ENCODE measurements at regions not wholly inside any gene's neighbourhood (a gene's known extent, or its start where the extent isn't known, plus 50 kb on each side); places are given as distances from the start of the nearest gene placed in this dataset.

GRCh38 chr18:46393230-46393629 is 263.8 kb downstream of the LOXHD1 start:
- DNase-seq (ENCODE audit: low read depth) = no peak
- H3K4me3 ChIP-seq (ENCODE audit: low read length) = no peak overlapping the region
- no peak for TF ChIP-seq CTCF (IDR thresholded peaks at IDR 0.05; ENCODE audit: insufficient read depth, low read depth, low read length, missing control alignments)

DNA sequence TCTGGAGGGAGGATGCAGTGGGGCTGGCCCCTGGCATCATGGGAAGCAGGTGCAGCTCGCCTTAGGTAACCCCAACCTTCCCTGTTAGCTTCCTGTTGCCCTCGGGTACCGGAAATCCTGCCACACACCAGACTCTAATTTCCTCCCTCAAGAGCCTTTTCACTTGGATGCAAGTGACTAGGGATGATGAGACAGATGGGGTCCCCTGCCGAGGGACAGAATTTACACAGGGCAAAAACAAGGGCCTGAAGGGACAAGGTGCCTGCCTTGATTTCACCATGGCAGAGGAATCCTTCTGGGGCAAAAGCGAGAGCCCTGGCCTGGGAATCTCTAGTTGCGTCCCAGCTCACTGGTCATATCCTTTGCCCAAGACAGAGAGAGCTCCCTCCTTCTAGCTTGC is 263.1 kb downstream of the LOXHD1 start:
- TF ChIP-seq CTCF (IDR thresholded peaks at IDR 0.05; ENCODE audit: insufficient read depth, low read depth, low read length, missing control alignments) = no peak
- no peak for DNase-seq (ENCODE audit: low read depth)

GRCh38 chr18:46395795-46396194 is 261.2 kb downstream of the LOXHD1 start:
- H3K4me3 ChIP-seq (ENCODE audit: low read length) = no peak overlapping the region
- no peak for TF ChIP-seq CTCF (IDR thresholded peaks at IDR 0.05; ENCODE audit: insufficient read depth, low read depth, low read length, missing control alignments)
- no peak for DNase-seq (ENCODE audit: low read depth)

More for the DNA sequence above, 263.1 kb downstream of the LOXHD1 start:
- H3K4me3 ChIP-seq (ENCODE audit: low read length) = no peak overlapping the region

DNA sequence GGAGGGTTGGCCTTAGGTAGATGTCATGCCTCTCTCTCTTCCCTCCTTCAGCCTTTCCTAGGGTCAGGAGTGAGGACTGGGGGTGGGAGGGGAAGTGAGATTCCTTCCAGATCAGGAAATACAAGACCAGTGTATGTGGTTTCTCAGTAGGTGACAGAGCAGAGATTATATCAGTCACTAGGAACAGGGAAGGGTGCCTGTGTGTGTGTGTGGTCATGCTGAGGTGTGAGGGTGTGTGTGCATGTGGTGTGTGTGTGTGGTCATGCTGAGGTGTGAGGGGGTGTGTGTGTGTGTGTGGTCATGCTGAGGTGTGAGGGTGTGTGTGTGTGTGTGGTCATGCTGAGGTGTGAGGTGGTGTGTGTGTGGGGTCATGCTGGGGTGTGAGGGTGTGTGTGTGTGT is 259.8 kb downstream of the LOXHD1 start:
- TF ChIP-seq CTCF (IDR thresholded peaks at IDR 0.05; ENCODE audit: insufficient read depth, low read depth, low read length, missing control alignments) = no peak
- H3K4me3 ChIP-seq (ENCODE audit: low read length) = no peak overlapping the region
- no peak for DNase-seq (ENCODE audit: low read depth)

GRCh38 chr18:46398005-46398404 is 259.0 kb downstream of the LOXHD1 start:
- H3K4me3 ChIP-seq (ENCODE audit: low read length) = no peak overlapping the region
- no peak for DNase-seq (ENCODE audit: low read depth)

DNA sequence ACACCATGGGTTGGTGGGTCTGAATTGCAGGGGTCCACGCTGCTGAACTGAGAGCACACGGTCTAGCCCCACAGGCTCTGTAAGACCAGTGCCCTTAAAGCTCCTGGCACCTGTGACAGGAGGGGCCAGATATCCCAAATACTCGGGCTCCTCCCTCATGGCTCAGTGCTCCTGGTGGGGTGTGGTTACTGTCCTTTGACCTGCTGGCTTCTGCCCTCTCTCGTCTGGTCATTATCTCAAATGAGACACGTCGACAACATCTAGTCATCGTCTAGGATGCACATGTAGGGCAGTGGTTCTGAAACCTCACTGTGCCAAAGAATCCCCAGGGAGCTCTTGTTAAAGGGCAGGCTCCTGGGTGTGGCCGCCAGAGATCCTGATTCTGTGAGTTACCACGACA is 258.4 kb downstream of the LOXHD1 start:
- TF ChIP-seq CTCF (IDR thresholded peaks at IDR 0.05; ENCODE audit: insufficient read depth, low read depth, low read length, missing control alignments) = no peak
- no peak overlapping the region for H3K4me3 ChIP-seq (ENCODE audit: low read length)
- no peak for DNase-seq (ENCODE audit: low read depth)

More at GRCh38 chr18:46398005-46398404, 259.0 kb downstream of the LOXHD1 start:
- no peak for TF ChIP-seq CTCF (IDR thresholded peaks at IDR 0.05; ENCODE audit: insufficient read depth, low read depth, low read length, missing control alignments)

- no peak for DNase-seq (ENCODE audit: low read depth)
- no peak overlapping the region for H3K4me3 ChIP-seq (ENCODE audit: low read length)
- no peak for TF ChIP-seq CTCF (IDR thresholded peaks at IDR 0.05; ENCODE audit: insufficient read depth, low read depth, low read length, missing control alignments)
These were observed 257.7 kb downstream of the LOXHD1 start for GRCh38 chr18:46399303-46399702.
